Caco-2 (cell line): ENCODE measurements at regions not wholly inside any gene's neighbourhood (a gene's known extent, or its start where the extent isn't known, plus 50 kb on each side); places are given as distances from the start of the nearest gene placed in this dataset.

Source experiments
- BruUV-seq: library from RNA; stranded (reverse); fragments of 400-500 nt; replicated peaks from 2 replicates; lab custom pipeline; 2021; lab: Mats Ljungman, UMichigan
- CTCF ChIA-PET: fragments of 300-600 bp; sonication (Branson Sonifier 250); formaldehyde crosslinking; loops from one replicate; lab custom pipeline; 2022; ENCODE audit warnings: antibody characterized with exemption; lab: Charles Lee
- POLR2A ChIA-PET: fragments of 300-600 bp; sonication (Branson Sonifier 250); formaldehyde crosslinking; loops from one replicate; lab custom pipeline; 2022; ENCODE audit warnings: antibody characterized with exemption; lab: Charles Lee
- DNase-seq, 2 experiments: peaks; one replicate each; pipeline versions ENCODE4 v3.0.0 to v3.0.0-alpha.2; 2020 to 2022
- H3K27me3 ChIP-seq: replicated peaks from 2 replicates; pipeline ENCODE4 v1.6.0; 2011; ENCODE audit warnings: low read length; ENCODE audit not compliant: control insufficient read depth, insufficient read depth
- H3K36me3 ChIP-seq: 2 replicates; pipeline ENCODE4 v1.5.1; 2011; ENCODE audit warnings: low read length; ENCODE audit not compliant: control insufficient read depth, insufficient read depth
- H3K4me1 ChIP-seq: fragments of 250-450 bp; sonication (Bioruptor Pico); 2 replicates; pipeline ENCODE4 v1.5.1; 2020; ENCODE audit warnings: mild to moderate bottlenecking
- H3K4me3 ChIP-seq: 2 replicates; pipeline ENCODE4 v1.5.1; 2011; ENCODE audit warnings: low read depth, mild to moderate bottlenecking, control low read depth, low read length
- H3K9me3 ChIP-seq: fragments of 250-450 bp; sonication (Bioruptor Pico); 2 replicates; pipeline ENCODE4 v1.5.1; 2020; ENCODE audit warnings: mild to moderate bottlenecking, moderate library complexity
- H3K27ac Mint-ChIP-seq: one replicate; pipeline ENCODE4 v1.8.0; 2022; ENCODE audit warnings: mixed read lengths; ENCODE audit not compliant: unreplicated experiment
- H3K27me3 Mint-ChIP-seq: one replicate; pipeline ENCODE4 v1.8.0; 2022; ENCODE audit warnings: mixed read lengths; ENCODE audit not compliant: insufficient read depth, unreplicated experiment
- H3K36me3 Mint-ChIP-seq: one replicate; pipeline ENCODE4 v1.8.0; 2022; ENCODE audit warnings: mild to moderate bottlenecking, mixed read lengths; ENCODE audit not compliant: insufficient read depth, unreplicated experiment
- H3K4me1 Mint-ChIP-seq: one replicate; pipeline ENCODE4 v1.8.0; 2022; ENCODE audit warnings: low read depth, mixed read lengths; ENCODE audit not compliant: unreplicated experiment
- H3K4me3 Mint-ChIP-seq: one replicate; pipeline ENCODE4 v1.8.0; 2022; ENCODE audit warnings: mild to moderate bottlenecking, moderate library complexity, mixed read lengths; ENCODE audit not compliant: unreplicated experiment
- H3K9me3 Mint-ChIP-seq: one replicate; pipeline ENCODE4 v1.8.0; 2022; ENCODE audit warnings: mixed read lengths; ENCODE audit not compliant: unreplicated experiment
- intact Hi-C: fragments of 100-400 bp; cut with micrococcal nuclease; formaldehyde crosslinking; loops from one replicate; pipeline ENCODE4 v1.10.0; 2022; ENCODE audit not compliant: unreplicated experiment
- TF ChIP-seq, protein P1 (sequence below), 2 experiments: fragments of 200-600 bp in 1 of 2; IDR thresholded peaks; 1 replicate in 1 of 2; 2 replicates in 1 of 2; pipeline versions ENCODE4 v1.5.1 to v1.8.0; 2011 to 2022; ENCODE audit warnings: antibody characterized with exemption in 1 of 2, control low read depth in 1 of 2, inconsistent platforms in 1 of 2, low read depth in 1 of 2, low read length in 1 of 2, mild to moderate bottlenecking in 1 of 2, moderate library complexity in 1 of 2; ENCODE audit not compliant: insufficient read depth in 1 of 2, severe bottlenecking in 1 of 2, unreplicated experiment in 1 of 2

DNA sequence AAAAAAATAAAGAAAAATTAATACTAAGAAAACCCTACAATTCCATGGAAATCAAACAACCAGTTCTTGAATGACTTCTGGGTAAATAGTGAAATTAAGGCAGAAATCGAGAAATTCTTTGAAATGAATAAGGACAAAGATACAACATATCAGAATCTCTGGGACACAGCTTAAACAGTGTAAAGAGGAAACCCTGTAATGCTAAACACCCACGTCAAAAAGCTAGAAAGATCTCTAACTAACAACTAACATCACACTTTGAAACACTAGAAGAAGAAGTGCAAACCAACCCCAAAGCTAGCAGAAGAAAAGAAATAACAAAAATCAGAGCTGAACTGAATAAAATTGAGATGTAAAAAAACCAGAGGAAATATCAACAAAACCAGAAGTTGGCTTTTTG lies 114.6 kb upstream of the CD180 start:
- Mint-ChIP-seq H3K4me1 (no peaks in the 10 kb centered on the region), H3K9me3 (no peaks in the 10 kb centered on the region), H3K36me3 (no peaks in the 10 kb centered on the region), H3K27ac (no peak overlapping the region), H3K27me3 (peaks cover 3% of the 10 kb centered on the region), H3K4me3 (no peak overlapping the region)
- TF ChIP-seq, protein P1, sequence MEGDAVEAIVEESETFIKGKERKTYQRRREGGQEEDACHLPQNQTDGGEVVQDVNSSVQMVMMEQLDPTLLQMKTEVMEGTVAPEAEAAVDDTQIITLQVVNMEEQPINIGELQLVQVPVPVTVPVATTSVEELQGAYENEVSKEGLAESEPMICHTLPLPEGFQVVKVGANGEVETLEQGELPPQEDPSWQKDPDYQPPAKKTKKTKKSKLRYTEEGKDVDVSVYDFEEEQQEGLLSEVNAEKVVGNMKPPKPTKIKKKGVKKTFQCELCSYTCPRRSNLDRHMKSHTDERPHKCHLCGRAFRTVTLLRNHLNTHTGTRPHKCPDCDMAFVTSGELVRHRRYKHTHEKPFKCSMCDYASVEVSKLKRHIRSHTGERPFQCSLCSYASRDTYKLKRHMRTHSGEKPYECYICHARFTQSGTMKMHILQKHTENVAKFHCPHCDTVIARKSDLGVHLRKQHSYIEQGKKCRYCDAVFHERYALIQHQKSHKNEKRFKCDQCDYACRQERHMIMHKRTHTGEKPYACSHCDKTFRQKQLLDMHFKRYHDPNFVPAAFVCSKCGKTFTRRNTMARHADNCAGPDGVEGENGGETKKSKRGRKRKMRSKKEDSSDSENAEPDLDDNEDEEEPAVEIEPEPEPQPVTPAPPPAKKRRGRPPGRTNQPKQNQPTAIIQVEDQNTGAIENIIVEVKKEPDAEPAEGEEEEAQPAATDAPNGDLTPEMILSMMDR (IDR thresholded peaks at IDR 0.05; ENCODE audit: insufficient read depth in 1 of 2, low read depth in 1 of 2, low read length in 1 of 2, severe bottlenecking in 1 of 2, unreplicated experiment in 1 of 2): no peak
- ChIA-PET CTCF (no interaction called here), POLR2A (no interaction called here)
- no peaks in the 10 kb centered on the region for H3K36me3 ChIP-seq
- H3K9me3 ChIP-seq: 0 out of 2 replicates have a peak, but pooled peaks cover 3% of the 10 kb centered on the region
- intact Hi-C loops: no loop called here
- BruUV-seq: no TSS peak
- H3K4me3 ChIP-seq: no peak overlapping the region
- no peaks in the 10 kb centered on the region for H3K4me1 ChIP-seq
- H3K27me3 ChIP-seq: no peaks in the 10 kb centered on the region
- no peak for DNase-seq

DNA sequence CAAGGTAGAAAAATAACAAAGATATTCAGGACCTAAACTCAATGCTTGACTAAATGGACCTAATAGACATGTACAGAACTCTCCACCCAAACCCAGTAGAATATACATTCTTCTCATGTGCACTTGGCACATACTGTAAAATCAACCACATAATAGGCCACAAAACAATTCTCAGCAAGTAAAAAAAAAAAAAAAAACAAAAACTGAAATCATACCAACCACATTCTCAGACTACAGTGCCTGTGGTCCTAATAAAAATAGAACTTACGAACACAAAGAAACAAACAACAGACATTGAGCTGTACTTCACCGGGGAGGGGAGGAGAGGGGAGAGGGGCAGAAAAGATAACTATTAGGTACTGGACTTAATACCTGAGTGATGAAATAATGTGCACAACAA lies 114.1 kb upstream of the CD180 start:
- Mint-ChIP-seq H3K27me3 (peaks cover 3% of the 10 kb centered on the region), H3K4me1 (no peaks in the 10 kb centered on the region), H3K4me3 (no peak overlapping the region), H3K27ac (no peak overlapping the region), H3K36me3 (no peaks in the 10 kb centered on the region), H3K9me3 (no peaks in the 10 kb centered on the region)
- Histone ChIP-seq H3K9me3 (0 out of 2 replicates have a peak, but pooled peaks cover 3% of the 10 kb centered on the region), H3K4me1 (no peaks in the 10 kb centered on the region), H3K27me3 (no peaks in the 10 kb centered on the region), H3K4me3 (no peak overlapping the region), H3K36me3 (no peaks in the 10 kb centered on the region)
- ChIA-PET CTCF (interaction anchor here (0.6 kb wide), 1 partner anchor 350 kb away, joined by 5 read pairs; no protein-coding TSS in a partner anchor), POLR2A (no interaction called here)
- TF ChIP-seq, protein P1 (IDR thresholded peaks at IDR 0.05; ENCODE audit: insufficient read depth in 1 of 2, low read depth in 1 of 2, low read length in 1 of 2, severe bottlenecking in 1 of 2, unreplicated experiment in 1 of 2): no peak
- no peak for DNase-seq
- intact Hi-C loops: no loop called here
- BruUV-seq: no TSS peak

DNA sequence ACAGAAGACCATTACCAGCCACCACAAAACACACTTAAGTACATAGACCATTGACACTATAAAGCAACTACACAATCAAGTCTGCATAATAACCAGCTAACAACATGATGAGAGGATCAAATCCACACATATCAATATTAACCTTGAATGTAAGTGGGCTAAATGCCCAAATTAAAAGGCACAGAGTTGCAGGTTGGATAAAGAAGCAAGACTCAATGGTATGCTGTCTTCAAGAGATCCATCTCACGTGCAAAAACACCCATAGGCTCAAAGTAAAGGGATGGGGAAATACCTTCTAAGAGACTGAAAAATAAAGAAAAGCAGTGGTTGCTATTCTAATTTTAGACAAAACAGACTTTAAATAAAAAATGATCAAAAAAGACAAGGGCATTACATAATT lies 113.6 kb upstream of the CD180 start:
- Mint-ChIP-seq H3K27me3 (peaks cover 3% of the 10 kb centered on the region), H3K4me1 (no peaks in the 10 kb centered on the region), H3K27ac (no peak overlapping the region), H3K36me3 (no peaks in the 10 kb centered on the region), H3K9me3 (no peaks in the 10 kb centered on the region), H3K4me3 (no peak overlapping the region)
- Histone ChIP-seq H3K27me3 (no peaks in the 10 kb centered on the region), H3K9me3 (0 out of 2 replicates have a peak, but pooled peaks cover 3% of the 10 kb centered on the region), H3K4me1 (no peaks in the 10 kb centered on the region), H3K36me3 (no peaks in the 10 kb centered on the region), H3K4me3 (no peak overlapping the region)
- TF ChIP-seq, protein P1 (IDR thresholded peaks at IDR 0.05; ENCODE audit: insufficient read depth in 1 of 2, low read depth in 1 of 2, low read length in 1 of 2, severe bottlenecking in 1 of 2, unreplicated experiment in 1 of 2): no peak
- BruUV-seq: no TSS peak
- intact Hi-C loops: no loop called here
- CTCF ChIA-PET: interaction anchor here (0.6 kb wide), 1 partner anchor 350 kb away, joined by 5 read pairs; no protein-coding TSS in a partner anchor
- no peak for DNase-seq
- POLR2A ChIA-PET: no interaction called here
